ENCODE measurements at regions not wholly inside any gene's neighbourhood (a gene's known extent, or its start where the extent isn't known, plus 50 kb on each side); places are given as distances from the start of the nearest gene placed in this dataset.
A peak's percentile ranks its signal among the peaks of the same experiment; 100 is the strongest.

- DNase-seq: no peak
These were observed 170.1 kb upstream of the B3GAT1 start for GRCh38 chr11:134581966-134582769.

- no peak for DNase-seq
These were observed 169.1 kb upstream of the B3GAT1 start for GRCh38 chr11:134581121-134581626.

- DNase-seq: no peak
These were observed 168.6 kb upstream of the B3GAT1 start for GRCh38 chr11:134580610-134580975.

- no peak for DNase-seq
These were observed 167.9 kb upstream of the B3GAT1 start for GRCh38 chr11:134579724-134580609.

- DNase-seq: no peak
These were observed 167.0 kb upstream of the B3GAT1 start for GRCh38 chr11:134578807-134579723.

GRCh38 chr11:134577751-134578395 lies 165.8 kb upstream of the B3GAT1 start:
- DNase-seq: no peak

- DNase-seq: no peak
These were observed 164.7 kb upstream of the B3GAT1 start for GRCh38 chr11:134576721-134577171.

GRCh38 chr11:134576286-134576685 lies 164.2 kb upstream of the B3GAT1 start:
- DNase-seq: no peak

- peak; percentile 3 for DNase-seq
These were observed 163.6 kb upstream of the B3GAT1 start for GRCh38 chr11:134575504-134576230.

- no peak for DNase-seq
These were observed 162.9 kb upstream of the B3GAT1 start for GRCh38 chr11:134574947-134575346.

- DNase-seq: no peak
These were observed 162.4 kb upstream of the B3GAT1 start for GRCh38 chr11:134574425-134574824.

GRCh38 chr11:134573857-134574256 lies 161.8 kb upstream of the B3GAT1 start:
- no peak for DNase-seq

GRCh38 chr11:134572741-134573675 lies 161.0 kb upstream of the B3GAT1 start:
- no peak for DNase-seq

GRCh38 chr11:134571301-134571700 lies 159.3 kb upstream of the B3GAT1 start:
- no peak for DNase-seq

- no peak for DNase-seq
These were observed 157.2 kb upstream of the B3GAT1 start for GRCh38 chr11:134569195-134569594.

- no peak for DNase-seq
These were observed 154.3 kb upstream of the B3GAT1 start for GRCh38 chr11:134566311-134566710.

GRCh38 chr11:134565343-134565891 lies 153.4 kb upstream of the B3GAT1 start:
- no peak for DNase-seq

GRCh38 chr11:134564472-134565200 lies 152.6 kb upstream of the B3GAT1 start:
- no peak for DNase-seq

- no peak for DNase-seq
These were observed 151.0 kb upstream of the B3GAT1 start for GRCh38 chr11:134562941-134563471.

Data from NCI-H146 (cell line).